Mucosa of rectum (tissue), 2 donors: ENCODE measurements at regions not wholly inside any gene's neighbourhood (a gene's known extent, or its start where the extent isn't known, plus 50 kb on each side); places are given as distances from the start of the nearest gene placed in this dataset.

Experiments
- H3K27ac ChIP-seq, 2 donors: one replicate each; pipeline ENCODE4 v1.7.0; 2013; ENCODE audit warnings: inconsistent platforms in 2 of 2, low read depth in 2 of 2, low read length in 2 of 2
- H3K27me3 ChIP-seq, 2 donors: one replicate each; pipeline ENCODE4 v1.7.0; 2013; ENCODE audit warnings: low read length in 2 of 2; ENCODE audit not compliant: control insufficient read depth in 2 of 2, insufficient read depth in 2 of 2
- H3K36me3 ChIP-seq, 2 donors: one replicate each; pipeline ENCODE4 v1.7.0; 2013; ENCODE audit warnings: low read length in 2 of 2; ENCODE audit not compliant: control insufficient read depth in 2 of 2, insufficient read depth in 2 of 2
- H3K4me1 ChIP-seq, 2 donors: one replicate each; pipeline ENCODE4 v1.7.0; 2013; ENCODE audit warnings: low read length in 2 of 2, mild to moderate bottlenecking in 1 of 2; ENCODE audit not compliant: control insufficient read depth in 2 of 2, insufficient read depth in 2 of 2
- H3K4me3 ChIP-seq, 2 donors: one replicate each; pipeline ENCODE4 v1.7.0; 2013; ENCODE audit warnings: low read length in 2 of 2
- H3K9ac ChIP-seq, 2 donors: one replicate each; pipeline ENCODE4 v1.7.0; 2013; ENCODE audit warnings: low read length in 2 of 2, low read depth in 1 of 2, mild to moderate bottlenecking in 1 of 2
- H3K9me3 ChIP-seq, 2 donors: one replicate each; pipeline ENCODE4 v1.7.0; 2013; ENCODE audit warnings: low read length in 2 of 2; ENCODE audit not compliant: control insufficient read depth in 2 of 2
- donor health status: healthy.
- donor health status: Normal muscosa, but diverticular disease.

- no peaks in the 10 kb centered on the region for H3K9me3 ChIP-seq
- H3K27ac ChIP-seq = no peak overlapping the region
- no peak overlapping the region for H3K4me3 ChIP-seq
- H3K4me1 ChIP-seq = no peaks in the 10 kb centered on the region
- H3K27me3 ChIP-seq = no peaks in the 10 kb centered on the region
- H3K36me3 ChIP-seq = no peaks in the 10 kb centered on the region
- H3K9ac ChIP-seq = no peak overlapping the region
Measured at GRCh38 chr7:156490021-156490800, 150.4 kb upstream of the RNF32 start.

GRCh38 chr7:156487811-156488533 lies 152.6 kb upstream of the RNF32 start:
- Histone ChIP-seq H3K4me3 (no peak overlapping the region), H3K36me3 (no peaks in the 10 kb centered on the region), H3K9ac (no peak overlapping the region), H3K27ac (no peak overlapping the region), H3K4me1 (no peaks in the 10 kb centered on the region), H3K9me3 (no peaks in the 10 kb centered on the region), H3K27me3 (no peaks in the 10 kb centered on the region)

GRCh38 chr7:156480671-156481070 lies 159.9 kb upstream of the RNF32 start:
- Histone ChIP-seq H3K4me1 (no peaks in the 10 kb centered on the region), H3K27me3 (no peaks in the 10 kb centered on the region), H3K4me3 (no peak overlapping the region), H3K9ac (no peak overlapping the region), H3K27ac (no peak overlapping the region), H3K36me3 (no peaks in the 10 kb centered on the region), H3K9me3 (no peaks in the 10 kb centered on the region)

GRCh38 chr7:156479596-156479995 lies 161.0 kb upstream of the RNF32 start:
- Histone ChIP-seq H3K27me3 (no peaks in the 10 kb centered on the region), H3K9ac (no peak overlapping the region), H3K9me3 (no peaks in the 10 kb centered on the region)

GRCh38 chr7:156478486-156478885 lies 162.1 kb upstream of the RNF32 start:
- Histone ChIP-seq H3K9ac (no peak overlapping the region), H3K27ac (no peak overlapping the region), H3K4me3 (no peak overlapping the region), H3K27me3 (no peaks in the 10 kb centered on the region), H3K36me3 (no peaks in the 10 kb centered on the region), H3K9me3 (no peaks in the 10 kb centered on the region), H3K4me1 (peaks cover 0 to 4% of the 10 kb centered on the region in 2 donors)

More at GRCh38 chr7:156479596-156479995, 161.0 kb upstream of the RNF32 start:
- Histone ChIP-seq H3K27ac (no peak overlapping the region), H3K36me3 (no peaks in the 10 kb centered on the region), H3K4me3 (no peak overlapping the region), H3K4me1 (no peaks in the 10 kb centered on the region)

GRCh38 chr7:156475666-156476065 lies 164.9 kb upstream of the RNF32 start:
- H3K27me3 ChIP-seq = no peaks in the 10 kb centered on the region
- no peak overlapping the region for H3K4me3 ChIP-seq
- no peak overlapping the region for H3K9ac ChIP-seq
- H3K36me3 ChIP-seq = no peaks in the 10 kb centered on the region
- H3K9me3 ChIP-seq = no peaks in the 10 kb centered on the region
- no peak overlapping the region for H3K27ac ChIP-seq
- H3K4me1 ChIP-seq = peaks cover 0 to 4% of the 10 kb centered on the region in 2 donors

- H3K4me1 ChIP-seq = peaks cover 0 to 4% of the 10 kb centered on the region in 2 donors
- no peak overlapping the region for H3K27ac ChIP-seq
- no peaks in the 10 kb centered on the region for H3K27me3 ChIP-seq
- H3K36me3 ChIP-seq = no peaks in the 10 kb centered on the region
- H3K4me3 ChIP-seq = no peak overlapping the region
- H3K9ac ChIP-seq = no peak overlapping the region
- H3K9me3 ChIP-seq = no peaks in the 10 kb centered on the region
Measured at GRCh38 chr7:156475179-156475578, 165.4 kb upstream of the RNF32 start.

GRCh38 chr7:156474241-156474743 lies 166.3 kb upstream of the RNF32 start:
- no peaks in the 10 kb centered on the region for H3K36me3 ChIP-seq
- H3K27me3 ChIP-seq = no peaks in the 10 kb centered on the region
- no peaks in the 10 kb centered on the region for H3K9me3 ChIP-seq
- H3K27ac ChIP-seq = no peak overlapping the region
- no peak overlapping the region for H3K4me3 ChIP-seq
- no peak overlapping the region for H3K9ac ChIP-seq
- H3K4me1 ChIP-seq = peaks cover 0 to 4% of the 10 kb centered on the region in 2 donors

GRCh38 chr7:156473476-156474240 lies 166.9 kb upstream of the RNF32 start:
- no peak overlapping the region for H3K9ac ChIP-seq
- peaks cover 0 to 4% of the 10 kb centered on the region in 2 donors for H3K4me1 ChIP-seq
- H3K9me3 ChIP-seq = no peaks in the 10 kb centered on the region
- H3K27ac ChIP-seq = no peak overlapping the region
- no peaks in the 10 kb centered on the region for H3K27me3 ChIP-seq
- no peaks in the 10 kb centered on the region for H3K36me3 ChIP-seq
- no peak overlapping the region for H3K4me3 ChIP-seq

GRCh38 chr7:156472267-156472666 lies 168.3 kb upstream of the RNF32 start:
- peaks cover 0 to 4% of the 10 kb centered on the region in 2 donors for H3K4me1 ChIP-seq
- no peak overlapping the region for H3K27ac ChIP-seq

More at GRCh38 chr7:156472267-156472666, 168.3 kb upstream of the RNF32 start:
- H3K9me3 ChIP-seq = no peaks in the 10 kb centered on the region
- H3K36me3 ChIP-seq = no peaks in the 10 kb centered on the region
- no peak overlapping the region for H3K4me3 ChIP-seq
- H3K27me3 ChIP-seq = no peaks in the 10 kb centered on the region
- no peak overlapping the region for H3K9ac ChIP-seq
